HuH-7.5 (cell line): ENCODE measurements at regions not wholly inside any gene's neighbourhood (a gene's known extent, or its start where the extent isn't known, plus 50 kb on each side); places are given as distances from the start of the nearest gene placed in this dataset.

Experiments used
- DNase-seq: peaks from one replicate; pipeline ENCODE4 v3.0.0; 2011; ENCODE audit warnings: low spot score

GRCh38 chr13:79778741-79779460, 297.9 kb downstream of the NDFIP2 start:
- DNase-seq: no peak

GRCh38 chr13:79777504-79777903, 296.5 kb downstream of the NDFIP2 start:
- no peak for DNase-seq

- no peak for DNase-seq
These were observed 295.8 kb downstream of the NDFIP2 start for GRCh38 chr13:79776531-79777295.

GRCh38 chr13:79775830-79776229, 294.9 kb downstream of the NDFIP2 start:
- DNase-seq: no peak

- no peak for DNase-seq
These were observed 291.9 kb downstream of the NDFIP2 start for GRCh38 chr13:79772811-79773210.

- DNase-seq: no peak
These were observed 290.5 kb downstream of the NDFIP2 start for GRCh38 chr13:79771493-79771892.

- DNase-seq: no peak
These were observed 289.1 kb downstream of the NDFIP2 start for GRCh38 chr13:79770056-79770455.

- no peak for DNase-seq
These were observed 286.2 kb downstream of the NDFIP2 start for GRCh38 chr13:79767126-79767525.

- no peak for DNase-seq
These were observed 284.4 kb downstream of the NDFIP2 start for GRCh38 chr13:79765331-79765730.

- no peak for DNase-seq
These were observed 269.1 kb downstream of the NDFIP2 start for GRCh38 chr13:79749984-79750551.

- no peak for DNase-seq
These were observed 268.6 kb downstream of the NDFIP2 start for GRCh38 chr13:79749566-79749965.

GRCh38 chr13:79745081-79745480, 264.1 kb downstream of the NDFIP2 start:
- DNase-seq: no peak

GRCh38 chr13:79742923-79743322, 262.0 kb downstream of the NDFIP2 start:
- DNase-seq: no peak

GRCh38 chr13:79740991-79741390, 260.0 kb downstream of the NDFIP2 start:
- no peak for DNase-seq

GRCh38 chr13:79736356-79736755, 255.4 kb downstream of the NDFIP2 start:
- DNase-seq: no peak

- no peak for DNase-seq
These were observed 254.3 kb downstream of the NDFIP2 start for GRCh38 chr13:79735228-79735627.

- no peak for DNase-seq
These were observed 246.1 kb downstream of the NDFIP2 start for GRCh38 chr13:79727086-79727485.

GRCh38 chr13:79725841-79726240, 244.9 kb downstream of the NDFIP2 start:
- no peak for DNase-seq

GRCh38 chr13:79724348-79725103, 243.6 kb downstream of the NDFIP2 start:
- peak; percentile 52 for DNase-seq

- DNase-seq: no peak
These were observed 242.6 kb downstream of the NDFIP2 start for GRCh38 chr13:79723519-79724024.

- no peak for DNase-seq
These were observed 242.0 kb downstream of the NDFIP2 start for GRCh38 chr13:79722885-79723445.

- DNase-seq: no peak
These were observed 235.2 kb downstream of the NDFIP2 start for GRCh38 chr13:79716191-79716590.
